GM18507 (cell line): ENCODE measurements at regions not wholly inside any gene's neighbourhood (a gene's known extent, or its start where the extent isn't known, plus 50 kb on each side); places are given as distances from the start of the nearest gene placed in this dataset.
"Not testable (repeated sequence)": the region's sequence is repeated elsewhere in the genome, so short reads cannot be mapped to it uniquely, and the experiment has no call there.

Experiments used
- DNase-seq: peaks from one replicate; pipeline ENCODE4 v3.0.0; 2011; ENCODE audit warnings: low read depth; ENCODE audit not compliant: insufficient read length; ENCODE audit errors: extremely low spot score
- FAIRE-seq: peaks from 2 replicates; lab custom pipeline; 2011; peaks lifted over from hg19 to GRCh38; lab: Jason Lieb, UNC

- FAIRE-seq: no peak
These were observed 1095.8 kb downstream of the UQCRFS1 start for GRCh38 chr19:28117143-28117542.

GRCh38 chr19:28116379-28116778 lies 1096.6 kb downstream of the UQCRFS1 start:
- not testable (repeated sequence) for FAIRE-seq, DNase-seq

More at GRCh38 chr19:28117143-28117542, 1095.8 kb downstream of the UQCRFS1 start:
- no peak for DNase-seq

GRCh38 chr19:28103921-28104320 lies 1109.0 kb downstream of the UQCRFS1 start:
- DNase-seq: no peak
- FAIRE-seq: no peak

- FAIRE-seq, DNase-seq: not testable (repeated sequence)
These were observed 1128.2 kb downstream of the UQCRFS1 start for GRCh38 chr19:28084659-28085157.

GRCh38 chr19:28076628-28077027 lies 1136.3 kb downstream of the UQCRFS1 start:
- no peak for FAIRE-seq
- DNase-seq: no peak

- FAIRE-seq: no peak
These were observed 1137.7 kb downstream of the UQCRFS1 start for GRCh38 chr19:28075229-28075628.

GRCh38 chr19:28074773-28075172 lies 1138.2 kb downstream of the UQCRFS1 start:
- no peak for DNase-seq
- no peak for FAIRE-seq

More at GRCh38 chr19:28075229-28075628, 1137.7 kb downstream of the UQCRFS1 start:
- DNase-seq: no peak

- DNase-seq (no peak), FAIRE-seq (no peak)
These were observed 1145.1 kb downstream of the UQCRFS1 start for GRCh38 chr19:28067882-28068281.

- DNase-seq (no peak), FAIRE-seq (no peak)
These were observed 1146.0 kb downstream of the UQCRFS1 start for GRCh38 chr19:28066988-28067387.

- FAIRE-seq (no peak), DNase-seq (no peak)
These were observed 1146.8 kb downstream of the UQCRFS1 start for GRCh38 chr19:28066161-28066560.

GRCh38 chr19:28065026-28065425 lies 1147.9 kb downstream of the UQCRFS1 start:
- no peak for FAIRE-seq
- no peak for DNase-seq

GRCh38 chr19:28063702-28064101 lies 1149.2 kb downstream of the UQCRFS1 start:
- DNase-seq (no peak), FAIRE-seq (no peak)

- no peak for DNase-seq
These were observed 1151.8 kb downstream of the UQCRFS1 start for GRCh38 chr19:28061111-28061510.

GRCh38 chr19:28057026-28057425 lies 1155.9 kb downstream of the UQCRFS1 start:
- DNase-seq, FAIRE-seq: not testable (repeated sequence)

More at GRCh38 chr19:28061111-28061510, 1151.8 kb downstream of the UQCRFS1 start:
- no peak for FAIRE-seq

- DNase-seq (no peak), FAIRE-seq (no peak)
These were observed 1161.9 kb downstream of the UQCRFS1 start for GRCh38 chr19:28051047-28051446.

- FAIRE-seq: no peak
- no peak for DNase-seq
These were observed 1163.1 kb downstream of the UQCRFS1 start for GRCh38 chr19:28049875-28050274.

GRCh38 chr19:28046932-28047331 lies 1166.0 kb downstream of the UQCRFS1 start:
- no peak for FAIRE-seq

GRCh38 chr19:28045621-28046020 lies 1167.3 kb downstream of the UQCRFS1 start:
- no peak for DNase-seq
- no peak for FAIRE-seq

More at GRCh38 chr19:28046932-28047331, 1166.0 kb downstream of the UQCRFS1 start:
- DNase-seq: no peak

- DNase-seq (no peak), FAIRE-seq (no peak)
These were observed 1168.5 kb downstream of the UQCRFS1 start for GRCh38 chr19:28044477-28044876.

- DNase-seq (no peak), FAIRE-seq (no peak)
These were observed 1170.4 kb downstream of the UQCRFS1 start for GRCh38 chr19:28042516-28042915.

GRCh38 chr19:28039677-28040381 lies 1173.1 kb downstream of the UQCRFS1 start:
- no peak for FAIRE-seq
- no peak for DNase-seq
